K562 (cell line): ENCODE measurements at regions not wholly inside any gene's neighbourhood (a gene's known extent, or its start where the extent isn't known, plus 50 kb on each side); places are given as distances from the start of the nearest gene placed in this dataset.
A peak's percentile ranks its signal among the peaks of the same experiment; 100 is the strongest.

Experiments
- DACH1 ChIP-seq: fragments of 450-650 bp; IDR thresholded peaks from 2 replicates; pipeline ENCODE4 v1.6.1; 2018; ENCODE audit not compliant: partially characterized antibody
- FOXK2 ChIP-seq, 2 experiments: fragments of 450-650 bp; IDR thresholded peaks in 1 of 2; conservative IDR thresholded peaks in 1 of 2; 2 replicates each; pipeline ENCODE4 v1.6.1; 2016; ENCODE audit warnings: low read depth in 2 of 2, mild to moderate bottlenecking in 1 of 2
- MAFG ChIP-seq: fragments of 450-650 bp; conservative IDR thresholded peaks from 2 replicates; pipeline ENCODE4 v1.6.1; 2016; ENCODE audit warnings: missing genetic modification characterization, missing compliant biosample characterization
- MYBL2 ChIP-seq, 2 experiments: fragments of 450-650 bp in 1 of 2; sonication (generic) in 1 of 2; formaldehyde crosslinking in 1 of 2; IDR thresholded peaks; 2 replicates each; pipeline versions ENCODE4 v1.6.1 to v1.8.1; 2017 to 2022; ENCODE audit warnings: borderline replicate concordance in 1 of 2, inconsistent platforms in 1 of 2, low read depth in 1 of 2, mild to moderate bottlenecking in 1 of 2, missing genetic modification reagents in 1 of 2, moderate library complexity in 1 of 2
- NELFE ChIP-seq: IDR thresholded peaks from 2 replicates; pipeline ENCODE4 v1.6.1; 2011; ENCODE audit warnings: mild to moderate bottlenecking; ENCODE audit not compliant: insufficient read depth, insufficient read length
- PBX2 ChIP-seq, 2 experiments: IDR thresholded peaks in 1 of 2; conservative IDR thresholded peaks in 1 of 2; 2 replicates each; pipeline ENCODE4 v1.6.1; 2016; ENCODE audit warnings: low read depth in 2 of 2, mild to moderate bottlenecking in 1 of 2, missing compliant biosample characterization in 1 of 2, missing genetic modification characterization in 1 of 2, moderate library complexity in 1 of 2
- RUNX1 ChIP-seq: sonication (generic); IDR thresholded peaks from 2 replicates; pipeline ENCODE4 v1.6.1; 2016; ENCODE audit warnings: antibody characterized with exemption, low read depth
- TCF7L2 ChIP-seq: fragments of 150-350 bp; IDR thresholded peaks from 2 replicates; pipeline ENCODE4 v1.6.1; 2016; ENCODE audit warnings: low read depth, mild to moderate bottlenecking, low read length, moderate library complexity
- U2AF2 ChIP-seq: fragments of 200-400 bp; formaldehyde crosslinking; optimal IDR thresholded peaks from 2 replicates; pipeline ENCODE3; 2017; ENCODE audit warnings: low read depth, mild to moderate bottlenecking, low read length
- ZBTB43 ChIP-seq: sonication (generic); formaldehyde crosslinking; IDR thresholded peaks from 2 replicates; pipeline ENCODE4 v1.8.0; 2023; ENCODE audit warnings: mild to moderate bottlenecking, missing genetic modification reagents
- ZNF395 ChIP-seq: fragments of 200-800 bp; sonication (Bioruptor generic); IDR thresholded peaks from 2 replicates; pipeline ENCODE4 v1.6.1; 2017; ENCODE audit warnings: missing genetic modification characterization, missing compliant biosample characterization
- TF ChIP-seq, protein P1 (sequence below): fragments of 250-450 bp; sonication (Bioruptor Pico); IDR thresholded peaks from 2 replicates; pipeline ENCODE4 v1.4.0; 2020
- TF ChIP-seq, protein P2 (sequence below): fragments of 450-650 bp; formaldehyde crosslinking; IDR thresholded peaks from 2 replicates; pipeline ENCODE4 v1.4.0; 2020; ENCODE audit warnings: mild to moderate bottlenecking, moderate library complexity

DNA sequence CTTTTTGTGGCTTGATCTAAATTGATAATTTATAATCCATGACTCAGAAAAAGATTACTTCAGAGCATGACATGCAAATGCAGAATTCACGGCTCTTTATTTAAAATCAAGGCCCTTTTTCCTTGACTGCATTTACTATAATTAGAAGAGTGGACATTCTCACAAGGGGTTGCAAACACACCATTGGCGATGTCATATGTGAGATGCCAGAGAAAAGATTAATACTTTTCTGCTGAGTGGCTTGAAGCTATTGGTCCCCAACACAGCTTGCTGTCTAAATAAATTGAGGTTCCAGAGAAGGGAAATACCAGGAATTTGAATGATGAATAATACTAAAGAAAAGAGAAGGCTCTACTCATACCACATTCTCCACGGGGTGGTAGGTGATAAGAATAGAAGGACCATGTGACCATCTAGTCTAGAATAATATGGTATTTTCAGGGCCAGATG is 78.7 kb upstream of the ARID5B start (continued):
- TF ChIP-seq, protein P1, sequence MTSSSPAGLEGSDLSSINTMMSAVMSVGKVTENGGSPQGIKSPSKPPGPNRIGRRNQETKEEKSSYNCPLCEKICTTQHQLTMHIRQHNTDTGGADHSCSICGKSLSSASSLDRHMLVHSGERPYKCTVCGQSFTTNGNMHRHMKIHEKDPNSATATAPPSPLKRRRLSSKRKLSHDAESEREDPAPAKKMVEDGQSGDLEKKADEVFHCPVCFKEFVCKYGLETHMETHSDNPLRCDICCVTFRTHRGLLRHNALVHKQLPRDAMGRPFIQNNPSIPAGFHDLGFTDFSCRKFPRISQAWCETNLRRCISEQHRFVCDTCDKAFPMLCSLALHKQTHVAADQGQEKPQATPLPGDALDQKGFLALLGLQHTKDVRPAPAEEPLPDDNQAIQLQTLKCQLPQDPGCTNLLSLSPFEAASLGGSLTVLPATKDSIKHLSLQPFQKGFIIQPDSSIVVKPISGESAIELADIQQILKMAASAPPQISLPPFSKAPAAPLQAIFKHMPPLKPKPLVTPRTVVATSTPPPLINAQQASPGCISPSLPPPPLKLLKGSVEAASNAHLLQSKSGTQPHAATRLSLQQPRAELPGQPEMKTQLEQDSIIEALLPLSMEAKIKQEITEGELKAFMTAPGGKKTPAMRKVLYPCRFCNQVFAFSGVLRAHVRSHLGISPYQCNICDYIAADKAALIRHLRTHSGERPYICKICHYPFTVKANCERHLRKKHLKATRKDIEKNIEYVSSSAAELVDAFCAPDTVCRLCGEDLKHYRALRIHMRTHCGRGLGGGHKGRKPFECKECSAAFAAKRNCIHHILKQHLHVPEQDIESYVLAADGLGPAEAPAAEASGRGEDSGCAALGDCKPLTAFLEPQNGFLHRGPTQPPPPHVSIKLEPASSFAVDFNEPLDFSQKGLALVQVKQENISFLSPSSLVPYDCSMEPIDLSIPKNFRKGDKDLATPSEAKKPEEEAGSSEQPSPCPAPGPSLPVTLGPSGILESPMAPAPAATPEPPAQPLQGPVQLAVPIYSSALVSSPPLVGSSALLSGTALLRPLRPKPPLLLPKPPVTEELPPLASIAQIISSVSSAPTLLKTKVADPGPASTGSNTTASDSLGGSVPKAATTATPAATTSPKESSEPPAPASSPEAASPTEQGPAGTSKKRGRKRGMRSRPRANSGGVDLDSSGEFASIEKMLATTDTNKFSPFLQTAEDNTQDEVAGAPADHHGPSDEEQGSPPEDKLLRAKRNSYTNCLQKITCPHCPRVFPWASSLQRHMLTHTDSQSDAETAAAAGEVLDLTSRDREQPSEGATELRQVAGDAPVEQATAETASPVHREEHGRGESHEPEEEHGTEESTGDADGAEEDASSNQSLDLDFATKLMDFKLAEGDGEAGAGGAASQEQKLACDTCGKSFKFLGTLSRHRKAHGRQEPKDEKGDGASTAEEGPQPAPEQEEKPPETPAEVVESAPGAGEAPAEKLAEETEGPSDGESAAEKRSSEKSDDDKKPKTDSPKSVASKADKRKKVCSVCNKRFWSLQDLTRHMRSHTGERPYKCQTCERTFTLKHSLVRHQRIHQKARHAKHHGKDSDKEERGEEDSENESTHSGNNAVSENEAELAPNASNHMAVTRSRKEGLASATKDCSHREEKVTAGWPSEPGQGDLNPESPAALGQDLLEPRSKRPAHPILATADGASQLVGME, result no peak
- TF ChIP-seq MYBL2 (IDR thresholded peaks at IDR 0.05; ENCODE audit: low read depth) (no peak), MYBL2 (CRISPR knock-in tag; IDR thresholded peaks at IDR 0.05; ENCODE audit: borderline replicate concordance) (no peak), TCF7L2 (no peak), FOXK2 (conservative IDR thresholded peaks at IDR 0.05 in 1 of 2, IDR thresholded peaks at IDR 0.05 in 1 of 2; ENCODE audit: low read depth in 2 of 2) (no peak), U2AF2 (no peak), NELFE (no peak), MAFG (tag) (no peak), PBX2 (CRISPR knock-in tag; IDR thresholded peaks at IDR 0.05; ENCODE audit: low read depth) (no peak), PBX2 (tag; conservative IDR thresholded peaks at IDR 0.05; ENCODE audit: low read depth) (0 out of 2 replicates have a peak, but pooled peaks have one; percentile 26), ZNF395 (CRISPR knock-in tag) (no peak), DACH1 (no peak), ZBTB43 (CRISPR knock-in tag) (no peak), RUNX1 (no peak)
- TF ChIP-seq, protein P2, sequence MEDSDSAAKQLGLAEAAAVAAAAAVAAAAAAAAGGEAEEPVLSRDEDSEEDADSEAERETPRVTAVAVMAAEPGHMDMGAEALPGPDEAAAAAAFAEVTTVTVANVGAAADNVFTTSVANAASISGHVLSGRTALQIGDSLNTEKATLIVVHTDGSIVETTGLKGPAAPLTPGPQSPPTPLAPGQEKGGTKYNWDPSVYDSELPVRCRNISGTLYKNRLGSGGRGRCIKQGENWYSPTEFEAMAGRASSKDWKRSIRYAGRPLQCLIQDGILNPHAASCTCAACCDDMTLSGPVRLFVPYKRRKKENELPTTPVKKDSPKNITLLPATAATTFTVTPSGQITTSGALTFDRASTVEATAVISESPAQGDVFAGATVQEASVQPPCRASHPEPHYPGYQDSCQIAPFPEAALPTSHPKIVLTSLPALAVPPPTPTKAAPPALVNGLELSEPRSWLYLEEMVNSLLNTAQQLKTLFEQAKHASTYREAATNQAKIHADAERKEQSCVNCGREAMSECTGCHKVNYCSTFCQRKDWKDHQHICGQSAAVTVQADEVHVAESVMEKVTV (CRISPR knock-in tag), result no peak
